A549 (cell line): ENCODE measurements at regions not wholly inside any gene's neighbourhood (a gene's known extent, or its start where the extent isn't known, plus 50 kb on each side); places are given as distances from the start of the nearest gene placed in this dataset.

Source experiments
- CHD4 ChIP-seq: fragments of 200-600 bp; sonication (generic); IDR thresholded peaks from 2 replicates; pipeline ENCODE4 v1.6.1; 2016; ENCODE audit warnings: antibody characterized with exemption, mild to moderate bottlenecking, borderline replicate concordance
- CTCF ChIP-seq: fragments of >200 bp; sonication (Bioruptor Twin); formaldehyde crosslinking; IDR thresholded peaks from 3 replicates; pipeline ENCODE4 v1.5.1; 2016
- E2F6 ChIP-seq: IDR thresholded peaks from 2 replicates; pipeline ENCODE4 v1.6.1; 2012; ENCODE audit warnings: low read depth, borderline replicate concordance
- EHMT2 ChIP-seq: fragments of 200-600 bp; sonication (generic); IDR thresholded peaks from 2 replicates; pipeline ENCODE4 v1.6.1; 2016; ENCODE audit warnings: antibody characterized with exemption, low read depth, mild to moderate bottlenecking, moderate library complexity
- EP300 ChIP-seq, 2 experiments: fragments of >200 bp; sonication (Bioruptor Twin); formaldehyde crosslinking; IDR thresholded peaks; 2 replicates in 1 of 2; 3 replicates in 1 of 2; pipeline ENCODE4 v1.6.1; 2016 to 2017
- JUN ChIP-seq, 2 experiments: fragments of >200 bp; sonication (Bioruptor Twin); formaldehyde crosslinking; IDR thresholded peaks; 2 replicates in 1 of 2; 3 replicates in 1 of 2; pipeline ENCODE4 v1.6.1; 2016 to 2017
- MAZ ChIP-seq: fragments of 150-350 bp; IDR thresholded peaks from 2 replicates; pipeline ENCODE4 v1.6.1; 2014; ENCODE audit warnings: antibody characterized with exemption, low read depth, low read length, borderline replicate concordance
- POLR2A ChIP-seq: IDR thresholded peaks from 2 replicates; pipeline ENCODE4 v1.6.1; 2012; ENCODE audit warnings: mild to moderate bottlenecking, low read length
- RAD21 ChIP-seq, 2 experiments: fragments of >200 bp in 1 of 2; sonication (Bioruptor Twin) in 1 of 2; formaldehyde crosslinking in 1 of 2; IDR thresholded peaks in 1 of 2; conservative IDR thresholded peaks in 1 of 2; 2 replicates in 1 of 2; 3 replicates in 1 of 2; pipeline ENCODE4 v1.6.1; 2012 to 2018; ENCODE audit warnings: inconsistent platforms in 1 of 2
- ZNF302 ChIP-seq: fragments of 250-450 bp; sonication (Bioruptor Pico); IDR thresholded peaks from 2 replicates; pipeline ENCODE4 v1.9.0; 2021; ENCODE audit warnings: inconsistent platforms, mild to moderate bottlenecking, moderate library complexity

GRCh38 chr7:46533946-46534345 lies 612.9 kb upstream of the IGFBP3 start:
- TF ChIP-seq EHMT2, result no peak
- TF ChIP-seq CTCF, result no peak
- no peak for TF ChIP-seq POLR2A
- no peak for TF ChIP-seq EP300 (IDR thresholded peaks at IDR 0.05)
- TF ChIP-seq E2F6, result no peak
- no peak for TF ChIP-seq RAD21 (conservative IDR thresholded peaks at IDR 0.05 in 1 of 2, IDR thresholded peaks at IDR 0.05 in 1 of 2)
- no peak for TF ChIP-seq CHD4
- no peak for TF ChIP-seq ZNF302
- TF ChIP-seq MAZ, result no peak
- TF ChIP-seq JUN (IDR thresholded peaks at IDR 0.05), result no peak
